ENCODE measurements at regions not wholly inside any gene's neighbourhood (a gene's known extent, or its start where the extent isn't known, plus 50 kb on each side); places are given as distances from the start of the nearest gene placed in this dataset.

DNA sequence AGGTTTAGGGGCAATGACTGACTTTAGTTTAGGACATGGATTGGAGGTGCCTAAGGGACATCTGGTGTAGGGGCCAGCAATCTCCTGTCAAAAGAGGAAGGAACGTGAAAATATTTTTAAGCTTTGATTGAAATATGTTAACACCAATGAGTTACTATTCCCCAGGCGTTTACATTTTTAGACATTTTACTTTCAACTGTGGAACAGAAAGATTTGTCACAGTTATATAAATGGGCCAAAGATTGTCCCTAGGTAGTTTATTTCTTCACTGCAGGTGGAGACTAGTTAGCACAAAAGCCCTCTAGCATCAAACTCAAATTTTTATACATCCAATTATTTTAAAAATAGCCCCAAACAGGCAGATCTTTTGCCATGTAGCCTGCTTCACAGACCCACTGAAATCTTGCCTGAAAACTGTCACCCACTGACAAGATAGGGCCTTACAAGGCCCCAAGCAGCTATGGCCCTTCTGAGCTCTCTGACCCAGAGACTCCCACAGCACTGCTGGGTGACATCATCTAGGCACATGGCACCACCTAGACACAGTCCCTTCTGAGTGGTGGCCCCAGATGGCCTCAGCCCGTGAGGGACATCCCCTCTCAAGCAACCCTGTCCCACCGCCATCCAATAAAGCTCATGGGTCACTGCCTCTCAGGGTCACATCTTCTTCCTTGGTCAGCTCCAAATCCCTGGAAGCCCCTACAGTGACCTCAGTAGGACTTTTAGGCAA, 64.8 kb upstream of the DOCK9 start:
- Histone ChIP-seq H3K27ac (ENCODE audit: insufficient read length, low read depth, low read length) (no peak overlapping the region), H3K9ac (ENCODE audit: extremely low read depth, insufficient read length, low read length) (no peak overlapping the region), H2BK15ac (ENCODE audit: low read depth, low read length) (no peak overlapping the region), H3K4me1 (ENCODE audit: insufficient read depth, low read length) (no peaks in the 10 kb centered on the region; the same call in 1 of the 2 replicates), H3K23ac (ENCODE audit: insufficient read length, low read depth, low read length) (peak overlapping the region; percentile 41), H3K56ac (ENCODE audit: insufficient read length, low read depth, low read length) (no peak overlapping the region), H2BK20ac (ENCODE audit: low read depth, low read length, poor library complexity, severe bottlenecking) (no peak overlapping the region), H3K18ac (ENCODE audit: insufficient read length, low read depth, low read length) (no peak overlapping the region), H2AFZ (ENCODE audit: low read length) (no peak overlapping the region), H3K79me1 (ENCODE audit: insufficient read depth, low read depth, low read length, poor library complexity, severe bottlenecking) (no peaks in the 10 kb centered on the region), H3K27me3 (ENCODE audit: insufficient read depth, low read length) (no peaks in the 10 kb centered on the region), H3K4me2 (ENCODE audit: insufficient read depth, insufficient read length, low read length) (no peak overlapping the region), H2BK12ac (ENCODE audit: insufficient read length, low read depth, low read length) (no peak overlapping the region), H3K14ac (ENCODE audit: insufficient read depth, low read length) (no peak overlapping the region), H2BK5ac (ENCODE audit: insufficient read length, low read length) (no peak overlapping the region), H3T11ph (ENCODE audit: low read length) (no peak overlapping the region), H4K8ac (replicated peaks; ENCODE audit: insufficient read length, low read depth, low read length) (no peak overlapping the region), H3K9me3 (ENCODE audit: control insufficient read depth, low read depth, low read length) (no peaks in the 10 kb centered on the region), H2BK120ac (ENCODE audit: low read depth, low read length, poor library complexity, severe bottlenecking) (no peak overlapping the region), H2AK5ac (ENCODE audit: insufficient read length, low read length) (no peak overlapping the region), H3K23me2 (ENCODE audit: insufficient read length, low read depth, low read length, poor library complexity, severe bottlenecking) (no peaks in the 10 kb centered on the region), H4K20me1 (ENCODE audit: control insufficient read depth, insufficient read depth, insufficient read length) (no peaks in the 10 kb centered on the region), H3K79me2 (ENCODE audit: insufficient read depth, low read length) (no peaks in the 10 kb centered on the region), H3K4ac (ENCODE audit: low read depth, low read length) (no peak overlapping the region), H4K91ac (ENCODE audit: insufficient read length, low read depth, low read length) (no peak overlapping the region), H4K5ac (ENCODE audit: insufficient read length, low read depth, low read length) (no peak overlapping the region)
- no peaks in the 10 kb centered on the region for H3K27me3 Mint-ChIP-seq (ENCODE audit: low read depth)
- no peaks in the 10 kb centered on the region for H3K36me3 Mint-ChIP-seq (ENCODE audit: insufficient read depth in 1 of 3, low read depth in 3 of 3)
- H3K27ac Mint-ChIP-seq, result no peak overlapping the region
- H3K9me3 Mint-ChIP-seq, result no peaks in the 10 kb centered on the region
- no peak overlapping the region for H3K4me3 Mint-ChIP-seq
- DNase-seq, result no peak
- 0 out of 4 replicates have a peak, but pooled peaks cover 0 to 4% of the 10 kb centered on the region in 2 experiments for H3K4me1 Mint-ChIP-seq
- TF ChIP-seq CTCF (conservative IDR thresholded peaks at IDR 0.05), result no peak
- no CpG with 5 or more reads among the region's 4 CpGs for WGBS (ENCODE audit: extremely low coverage, insufficient read length, low lambda C conversion rate)
